HG03095 (cell line): ENCODE measurements at regions not wholly inside any gene's neighbourhood (a gene's known extent, or its start where the extent isn't known, plus 50 kb on each side); places are given as distances from the start of the nearest gene placed in this dataset.

ENCODE experiments used
- ATAC-seq: cut with Tn5 transposase; IDR thresholded peaks from one replicate; pipeline ENCODE4 v1.9.1; 2021; ENCODE audit warnings: moderate library complexity; ENCODE audit not compliant: unreplicated experiment

DNA sequence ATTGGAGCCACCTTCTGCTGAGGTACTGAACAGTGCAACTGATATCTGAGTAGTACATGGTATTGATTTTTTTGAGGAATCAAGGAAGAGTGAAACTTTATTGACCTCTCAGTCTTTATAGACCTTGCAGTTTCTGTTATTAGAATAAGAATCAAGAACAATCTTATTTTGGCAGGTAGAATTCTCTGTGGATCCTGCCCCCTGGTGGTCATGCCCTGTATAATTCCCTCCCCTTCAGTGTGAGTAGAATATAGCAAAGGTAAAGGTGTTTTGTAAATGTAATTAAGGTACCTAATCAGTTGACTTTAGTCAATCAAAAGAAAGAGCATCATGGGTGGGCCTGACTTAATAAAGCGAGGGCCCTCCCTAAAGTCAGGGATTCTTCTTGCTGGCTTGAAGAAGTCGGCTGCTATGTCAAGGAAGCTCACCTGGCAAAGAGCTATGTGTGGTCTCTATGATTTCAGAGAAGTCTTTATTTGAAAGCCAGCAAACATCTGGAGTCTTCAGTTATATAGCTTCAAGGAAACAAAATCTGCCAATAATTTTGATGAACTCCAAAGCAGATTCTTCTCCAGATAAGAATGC lies 142.8 kb downstream of the LSM5 start:
- ATAC-seq: no peak

DNA sequence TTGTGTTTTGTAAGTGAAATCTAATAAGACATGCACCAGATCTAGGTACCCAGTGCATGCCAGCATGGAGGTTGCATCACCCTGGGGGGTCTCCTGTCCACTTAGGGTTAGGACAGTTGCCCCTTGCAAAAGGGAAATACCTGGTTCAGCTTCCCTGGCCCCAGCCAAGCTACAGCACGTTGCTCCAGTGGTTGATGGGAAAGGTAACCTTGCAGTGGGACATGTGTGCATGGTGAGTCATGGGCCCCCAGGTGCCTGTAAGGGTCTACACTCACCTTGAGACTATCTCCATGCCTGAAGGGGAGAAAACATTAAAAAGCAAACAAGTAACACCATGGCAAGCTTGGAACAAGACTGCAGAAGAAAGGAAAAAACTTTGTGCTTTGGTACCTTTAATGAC lies 143.9 kb downstream of the LSM5 start:
- ATAC-seq: no peak

DNA sequence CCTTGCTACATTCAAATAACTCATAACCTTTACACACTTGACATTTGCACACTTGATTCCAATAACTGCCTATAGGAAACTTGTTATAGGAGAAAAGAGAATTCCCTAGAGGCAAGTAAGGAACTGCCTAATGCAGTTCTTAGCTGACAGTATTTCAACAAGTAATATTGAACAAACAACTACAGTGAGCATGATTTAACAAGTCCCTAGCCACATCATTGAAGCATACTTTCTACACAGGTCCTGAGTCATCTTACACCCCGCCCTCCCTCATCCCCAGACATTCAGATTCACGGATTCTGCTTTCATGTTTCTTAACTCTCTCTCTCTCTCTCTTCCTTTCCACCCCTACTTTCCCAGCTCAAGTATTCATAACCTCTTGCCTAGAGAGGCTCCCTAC lies 153.5 kb downstream of the LSM5 start:
- no peak for ATAC-seq

DNA sequence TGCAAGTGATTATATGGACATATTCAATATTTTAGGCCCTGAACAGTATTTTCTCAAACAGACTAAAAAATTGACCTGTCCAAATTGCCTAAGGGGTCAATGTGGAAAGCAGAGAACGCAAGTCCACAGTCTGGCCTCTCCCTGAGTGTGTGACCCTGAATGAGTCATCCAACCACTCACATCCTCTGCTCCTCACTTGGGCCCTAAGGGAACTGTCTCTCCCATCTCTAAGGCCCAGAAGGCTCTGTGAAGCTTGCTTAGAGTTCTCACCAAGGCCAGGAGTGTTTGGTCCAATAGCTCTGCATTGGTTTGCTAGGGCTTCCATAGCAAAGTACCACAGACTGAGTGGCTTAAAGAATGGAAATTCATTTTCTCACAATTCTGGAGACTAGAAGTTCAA lies 155.1 kb downstream of the LSM5 start:
- no peak for ATAC-seq

DNA sequence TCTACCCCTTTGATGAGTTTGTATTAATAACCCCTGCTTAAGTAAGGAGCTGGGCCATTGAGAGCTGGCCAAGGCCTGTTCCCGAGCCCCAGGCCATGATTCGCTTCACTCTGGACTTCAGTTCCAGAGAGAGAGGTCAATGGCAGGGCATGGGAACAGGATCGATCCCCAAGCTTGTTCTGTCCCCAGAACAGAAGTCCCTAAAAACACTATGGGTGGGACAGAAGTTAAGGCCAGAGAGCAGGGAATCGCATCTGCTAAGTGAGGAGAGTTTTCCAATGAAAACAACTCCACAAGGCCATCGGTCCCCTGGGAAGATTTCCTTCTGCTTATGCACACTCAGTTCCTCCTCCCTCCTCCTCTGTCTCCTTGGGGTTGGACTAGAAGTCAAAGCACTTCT lies 159.6 kb downstream of the LSM5 start:
- no peak for ATAC-seq

DNA sequence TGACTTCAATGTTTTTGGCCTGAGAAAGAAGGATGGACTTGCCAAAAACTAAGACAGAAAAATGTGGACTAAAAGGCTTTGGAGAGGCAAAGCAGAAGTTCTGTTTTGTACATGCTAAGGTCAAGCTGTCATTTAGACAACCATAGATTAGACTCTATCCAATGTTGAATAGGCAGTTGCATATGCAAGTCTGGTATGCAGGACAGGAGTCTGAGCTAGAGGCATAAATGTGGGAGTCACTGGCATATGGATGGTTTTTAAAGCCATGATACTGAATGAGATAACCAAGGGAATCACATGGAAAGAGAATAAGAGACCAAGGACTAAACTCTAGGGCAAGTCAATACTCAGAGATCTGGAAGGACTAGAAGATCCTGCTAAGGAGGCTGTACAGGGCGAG lies 164.1 kb downstream of the LSM5 start:
- no peak for ATAC-seq

DNA sequence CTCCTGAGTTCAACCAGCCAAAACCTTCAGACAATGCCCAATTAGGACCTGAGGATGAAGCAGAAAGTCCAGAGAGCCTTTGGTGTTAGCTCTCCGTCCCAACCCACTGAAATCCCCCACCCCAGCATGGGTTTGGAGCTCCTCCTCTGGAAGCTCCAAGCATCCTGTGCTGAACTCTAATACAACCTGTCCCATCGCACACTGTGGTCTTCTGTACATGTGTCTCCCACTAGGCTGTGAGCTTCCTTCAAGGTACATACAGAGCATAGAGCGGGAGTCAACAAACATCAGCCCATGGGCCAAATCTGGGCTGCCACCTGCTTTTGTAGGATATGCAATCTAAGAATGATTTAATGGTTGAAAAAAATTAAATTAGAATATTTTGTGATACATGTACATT lies 166.5 kb downstream of the LSM5 start:
- no peak for ATAC-seq

DNA sequence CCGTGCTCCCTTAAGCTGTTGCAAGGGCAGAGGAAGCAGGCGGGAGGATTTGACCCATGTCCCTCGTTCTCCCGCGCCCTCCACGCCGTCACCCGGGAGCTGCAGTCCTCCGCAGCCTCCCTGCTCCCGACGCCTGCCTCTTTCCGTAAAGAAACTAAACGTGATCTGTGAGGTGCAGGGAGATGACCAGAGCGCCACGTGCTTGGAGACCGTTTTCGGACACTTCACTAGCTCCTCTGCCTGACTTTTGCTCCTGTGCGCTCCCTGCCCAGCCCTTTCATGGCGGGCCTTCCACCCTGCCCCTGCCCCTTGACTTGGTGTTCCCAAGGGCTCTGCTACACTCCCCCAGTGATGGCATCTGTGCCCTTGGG lies 171.2 kb downstream of the LSM5 start:
- no peak for ATAC-seq

DNA sequence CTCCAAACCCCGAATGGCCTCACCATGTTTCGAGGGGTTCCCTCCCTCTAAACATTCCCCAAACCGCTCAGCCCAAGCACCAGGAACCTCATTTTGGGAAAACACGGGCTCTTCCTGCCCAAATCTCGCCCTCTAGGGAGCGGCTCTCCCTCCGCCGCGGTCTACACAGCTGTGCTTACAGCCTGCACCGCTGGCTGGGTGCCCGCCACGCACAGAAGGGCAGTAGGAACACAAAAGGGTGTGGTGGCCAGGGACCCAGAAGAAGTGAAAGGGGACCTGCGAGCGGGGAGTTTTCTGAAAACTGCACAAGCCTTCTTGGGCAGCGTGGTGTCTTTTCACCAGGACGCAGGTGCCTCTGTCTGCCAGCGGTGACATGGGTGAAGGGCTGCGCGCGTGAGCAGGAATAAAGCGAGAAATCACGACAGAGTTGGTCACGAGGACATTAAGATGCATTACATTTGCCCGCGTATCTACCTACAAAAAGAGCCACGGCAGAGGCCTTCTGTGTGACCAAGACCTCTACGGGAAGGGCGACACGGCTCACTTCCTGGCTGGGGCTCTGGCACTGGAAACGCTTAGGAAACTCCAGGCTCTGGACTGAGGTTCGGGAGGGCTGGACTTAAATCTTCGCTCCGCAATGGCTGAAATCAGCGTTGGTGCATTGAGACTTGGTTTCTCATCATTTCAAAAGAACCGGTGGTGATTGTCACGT lies 171.7 kb downstream of the LSM5 start:
- ATAC-seq: no peak

DNA sequence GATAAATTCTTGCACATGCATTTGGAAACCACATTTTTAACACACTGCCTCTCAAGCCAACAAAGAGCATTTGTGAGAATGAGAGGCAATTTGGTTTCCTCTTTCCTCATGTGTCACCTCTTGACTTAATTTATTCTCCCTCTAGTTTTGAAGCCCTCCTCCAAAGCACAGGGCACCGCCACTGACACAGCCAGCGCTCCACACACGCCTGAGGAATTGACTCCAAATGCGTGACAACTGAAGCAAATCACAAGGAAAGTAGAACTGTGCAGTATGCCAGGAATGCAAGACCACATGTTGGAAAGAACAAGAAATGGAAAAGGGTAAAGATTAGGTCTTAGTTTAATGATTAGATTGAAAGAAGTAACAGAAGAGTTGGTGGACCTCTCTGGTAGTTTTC lies 173.3 kb downstream of the LSM5 start:
- no peak for ATAC-seq

DNA sequence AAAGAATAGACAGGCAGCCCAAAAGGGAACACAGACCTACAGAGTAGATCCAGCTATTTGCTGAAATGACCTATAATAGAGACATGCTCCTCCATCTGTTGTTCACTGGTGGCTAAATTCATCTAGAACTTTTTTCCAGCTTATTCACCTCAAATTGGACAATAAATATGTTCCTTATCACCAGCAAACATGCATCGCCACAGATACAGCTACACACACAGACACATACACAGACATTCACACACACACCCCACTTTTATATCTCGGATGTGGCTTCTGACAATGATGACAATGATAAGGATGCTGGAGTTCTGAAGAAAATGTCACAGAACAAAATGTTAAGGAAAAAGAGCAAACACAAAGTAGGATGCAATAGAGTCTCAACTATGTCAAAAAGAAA lies 175.4 kb downstream of the LSM5 start:
- no peak for ATAC-seq

DNA sequence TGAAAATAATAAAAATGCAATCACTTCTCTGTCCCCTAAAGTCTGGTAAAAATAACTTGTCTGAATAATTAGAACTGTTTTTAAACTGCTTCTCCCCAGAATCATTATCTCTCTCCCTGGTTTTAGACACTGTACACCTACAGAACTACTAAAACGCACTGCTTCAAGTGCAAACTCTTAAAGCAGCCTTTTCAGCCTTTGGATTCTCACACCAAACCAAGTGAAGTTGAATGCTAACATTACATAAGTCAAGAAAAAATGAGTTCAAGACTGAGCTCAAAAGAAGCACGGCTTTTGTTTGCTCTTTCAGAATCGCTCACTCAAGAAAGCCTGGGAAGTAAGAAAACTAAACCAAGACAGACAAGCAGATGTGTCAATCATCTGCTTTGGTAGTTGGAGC lies 188.8 kb downstream of the LSM5 start:
- no peak for ATAC-seq

DNA sequence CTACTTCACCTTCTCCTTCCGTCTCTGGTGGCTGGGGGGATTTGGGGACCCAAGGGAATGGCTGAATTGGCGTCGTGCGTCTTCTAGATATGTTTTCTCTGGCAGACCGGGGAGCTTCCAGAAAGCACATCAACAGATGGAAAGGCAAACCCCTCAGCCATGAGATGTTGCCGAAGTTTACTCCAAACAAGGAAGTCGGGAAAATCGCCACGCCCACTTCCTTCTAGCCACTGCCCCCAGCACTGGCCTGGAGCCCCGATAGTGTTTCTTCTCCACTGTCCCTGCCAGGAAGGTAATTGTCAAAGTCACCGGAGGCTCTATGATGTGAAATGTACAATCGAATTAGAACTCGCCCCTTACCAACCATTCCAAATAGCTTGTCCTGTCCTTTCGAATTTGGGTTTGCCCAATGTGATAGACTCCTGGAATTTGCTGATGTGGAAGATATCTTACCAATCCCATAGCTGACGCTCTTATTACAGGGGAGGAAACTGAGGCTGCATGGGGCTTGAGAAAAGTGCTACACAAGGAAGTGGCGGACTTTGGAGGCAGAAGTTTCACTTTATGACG lies 191.0 kb downstream of the LSM5 start:
- ATAC-seq: no peak

DNA sequence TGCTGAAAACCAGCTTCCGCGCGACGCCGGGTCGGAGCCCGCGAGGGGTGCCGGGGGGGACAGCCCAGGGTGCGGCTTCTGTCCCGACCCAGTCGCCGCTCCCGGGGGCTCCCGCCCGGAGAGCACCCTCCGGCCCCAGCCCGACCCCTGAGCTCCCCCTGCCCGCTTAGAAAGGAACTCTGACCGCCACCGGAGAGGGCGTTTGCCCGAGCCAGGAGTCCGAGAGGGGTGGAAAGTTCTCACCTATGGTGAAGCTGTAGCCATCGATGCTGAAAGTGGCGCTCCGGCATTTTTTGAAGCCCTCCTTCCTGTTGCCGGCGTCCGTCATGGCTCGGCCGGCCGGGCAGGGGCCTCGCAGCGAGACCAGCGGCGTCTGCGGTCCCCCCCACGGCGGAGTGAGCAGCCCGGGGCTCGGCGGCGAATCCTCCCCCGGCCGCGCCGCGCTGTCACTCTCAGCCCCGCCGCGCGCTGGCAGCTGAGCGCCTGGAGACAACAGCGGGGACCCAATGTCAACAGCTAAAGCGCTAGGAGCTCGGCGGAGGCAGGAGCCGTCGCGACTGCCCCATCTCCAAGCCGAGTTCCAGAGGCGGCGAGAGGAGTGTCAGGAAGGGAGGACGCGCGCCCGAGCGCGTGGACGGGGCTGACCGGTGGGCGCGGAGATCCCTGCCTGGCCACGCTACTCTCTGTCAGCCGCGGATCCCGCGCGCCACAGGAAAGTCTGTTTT lies 191.6 kb downstream of the LSM5 start:
- ATAC-seq: no peak

DNA sequence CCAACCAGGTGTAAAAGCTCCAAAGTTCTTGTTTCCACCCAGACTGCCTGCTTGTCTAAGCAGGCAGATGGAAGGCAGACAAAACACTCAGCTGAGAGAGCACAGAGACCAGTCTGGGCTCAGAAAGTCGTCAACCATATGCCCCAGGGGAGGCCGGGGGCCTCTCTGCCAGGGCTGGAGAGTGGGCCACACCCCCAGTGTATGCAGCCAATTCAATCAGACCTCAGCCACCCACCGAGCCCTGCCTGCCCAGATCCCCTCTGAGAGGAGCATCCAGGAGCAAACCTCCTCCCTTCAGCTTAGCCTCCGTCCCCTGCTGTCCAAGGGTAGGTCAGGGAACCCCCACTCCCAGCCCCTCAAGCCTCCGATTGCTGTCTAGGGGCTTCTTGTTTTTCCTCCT lies 196.3 kb downstream of the LSM5 start:
- ATAC-seq: no peak

DNA sequence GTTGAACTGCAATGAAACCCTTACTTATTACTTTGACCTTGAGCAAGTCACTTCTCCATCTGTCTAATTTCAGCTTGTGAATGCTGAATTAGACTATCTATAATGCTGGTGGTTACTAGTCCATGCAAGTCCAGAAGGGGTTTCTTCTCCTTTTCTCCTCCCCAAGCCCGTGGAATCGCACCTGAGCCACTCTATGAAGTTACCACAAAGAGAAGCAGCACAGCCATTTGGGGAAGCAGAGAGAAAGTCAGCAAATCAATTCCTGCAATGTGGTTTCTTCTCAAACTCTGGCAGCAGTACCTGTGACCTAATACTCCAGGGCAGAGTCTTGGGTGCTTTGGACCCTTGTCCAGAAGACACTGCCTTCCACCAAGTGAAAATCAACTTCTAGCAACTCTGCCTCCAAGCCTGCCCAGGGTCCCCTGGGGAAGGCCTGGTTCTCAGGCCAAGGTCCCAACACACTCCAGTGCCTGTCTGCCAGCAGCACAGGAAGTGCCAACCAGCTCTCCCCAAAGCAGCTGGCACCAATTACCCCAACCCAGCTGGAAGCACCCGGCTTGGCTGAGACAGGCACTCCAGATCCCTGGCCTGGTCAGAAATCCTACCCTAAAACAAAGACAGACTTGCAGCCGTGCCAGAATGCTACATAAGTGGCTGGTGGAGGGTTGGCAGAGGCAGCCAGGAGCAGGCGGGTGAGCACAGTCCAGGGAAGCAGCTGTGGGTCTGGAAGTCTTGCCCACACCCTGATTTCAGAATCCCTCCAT lies 200.3 kb downstream of the LSM5 start:
- ATAC-seq: no peak

DNA sequence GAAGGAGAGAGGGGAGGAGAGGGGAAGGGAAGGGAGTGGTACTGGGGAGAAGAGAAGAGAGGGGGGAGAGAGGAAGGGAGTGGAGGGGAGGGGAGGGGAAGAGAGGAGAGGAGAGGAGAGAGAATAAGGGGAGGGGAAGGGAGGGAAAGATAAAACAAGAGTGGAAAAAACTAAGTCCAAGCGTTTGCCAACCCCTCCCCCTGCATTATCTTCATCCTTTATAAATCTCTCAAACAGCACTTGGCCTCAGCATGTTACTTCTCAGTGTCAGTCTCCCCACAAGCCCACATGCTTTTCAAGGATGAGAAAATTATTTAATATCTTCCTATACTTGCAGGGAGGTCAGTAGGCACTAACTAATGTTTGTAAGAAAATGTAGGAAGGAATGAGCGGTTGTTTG lies 204.5 kb downstream of the LSM5 start:
- no peak for ATAC-seq

DNA sequence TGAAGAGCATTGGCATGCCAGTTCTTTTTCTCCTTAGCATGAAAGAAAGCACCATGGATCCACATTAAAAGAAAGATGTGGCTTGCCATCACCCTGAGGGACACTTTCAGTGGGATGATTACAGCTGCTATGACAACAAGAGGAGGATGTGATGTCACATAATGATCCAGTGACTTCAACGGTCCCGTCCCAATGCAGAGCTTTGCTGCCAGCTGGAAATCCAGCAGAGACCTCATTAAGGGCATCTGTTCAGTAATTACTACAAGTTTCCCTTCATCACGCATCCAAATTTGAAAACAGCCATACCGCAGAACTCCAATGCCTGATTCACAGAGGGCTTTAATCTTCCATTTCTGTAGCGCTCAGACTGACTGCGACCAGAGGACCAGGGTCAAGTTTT lies 206.6 kb downstream of the LSM5 start:
- ATAC-seq: no peak

DNA sequence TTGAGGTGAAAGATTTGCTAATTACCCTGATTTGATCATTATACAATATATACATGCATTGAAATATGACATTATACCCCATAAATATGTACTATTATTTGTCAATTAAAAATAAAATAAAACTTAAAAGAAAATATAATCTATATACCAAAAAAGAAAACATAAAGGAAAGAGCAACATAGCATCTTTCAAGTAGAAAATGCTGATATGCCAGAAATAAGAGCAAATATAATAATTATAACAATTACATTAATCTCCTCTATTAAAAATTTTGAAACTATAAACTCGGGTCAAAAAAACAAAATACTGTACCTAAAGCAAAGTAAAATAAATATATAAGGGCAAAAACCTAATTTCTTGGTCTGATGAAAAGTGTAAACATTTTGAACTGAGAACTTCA lies 209.3 kb upstream of the PDE1C start:
- ATAC-seq: no peak

DNA sequence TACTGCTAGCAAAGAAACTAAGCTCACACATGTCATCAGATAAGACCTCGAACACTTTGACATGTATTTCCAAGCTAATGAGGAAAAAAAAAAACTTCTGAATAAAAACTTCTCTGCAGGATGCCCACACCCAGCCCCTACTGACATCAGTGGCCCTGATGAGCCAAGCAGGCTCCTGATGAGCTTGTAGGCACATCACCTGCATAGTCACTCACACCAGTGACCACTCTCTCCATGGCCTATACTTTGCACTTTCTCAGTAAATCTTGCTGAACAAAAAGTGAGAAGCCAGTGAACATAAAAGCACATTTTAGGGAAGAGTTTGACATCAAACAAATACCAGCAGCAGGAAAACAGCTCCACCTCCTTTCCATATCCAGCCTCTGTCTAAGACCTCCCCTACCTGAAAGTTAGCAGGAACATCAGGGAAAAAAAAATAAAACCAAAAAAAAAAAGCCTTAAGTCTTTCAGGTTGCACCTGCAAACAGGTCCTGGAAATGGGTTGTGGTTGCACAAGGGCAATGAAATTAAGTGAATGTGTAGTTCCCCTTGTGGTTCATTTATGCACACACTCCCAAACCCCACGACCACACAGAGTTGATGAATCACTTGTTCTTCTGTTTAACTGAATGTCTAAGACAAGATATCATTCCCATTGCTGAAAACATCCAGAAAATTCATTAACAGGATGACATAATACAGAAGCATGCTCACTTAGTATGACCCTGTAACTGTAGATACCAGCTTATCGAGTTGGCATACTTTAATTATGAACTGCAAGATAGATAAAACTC lies 205.2 kb upstream of the PDE1C start:
- peak; percentile 56 for ATAC-seq

DNA sequence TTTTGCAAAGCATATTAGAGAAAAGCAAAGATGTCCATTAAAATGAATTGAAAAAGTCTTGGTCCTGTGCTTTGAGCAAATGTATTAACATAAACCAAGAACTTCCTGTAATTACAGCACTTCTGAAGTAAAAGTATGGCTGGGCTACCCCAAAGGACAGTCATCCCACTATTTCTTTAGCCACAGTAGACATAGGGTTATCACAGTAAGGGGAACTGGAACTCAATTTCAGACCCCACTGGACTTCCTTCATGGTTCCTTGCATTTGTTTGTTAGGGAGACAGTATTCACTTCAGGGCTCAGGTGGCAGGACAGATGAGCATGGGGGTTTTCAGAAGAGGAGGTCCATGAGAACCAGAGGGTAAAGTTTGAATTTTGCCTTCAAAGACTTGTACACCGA lies 203.1 kb upstream of the PDE1C start:
- no peak for ATAC-seq
